Stomach (tissue), 8 donors: ENCODE measurements at regions not wholly inside any gene's neighbourhood (a gene's known extent, or its start where the extent isn't known, plus 50 kb on each side); places are given as distances from the start of the nearest gene placed in this dataset.

ENCODE experiments used
- DNase-seq, 2 donors: peaks; one replicate each; pipeline versions ENCODE4 v3.0.0 to v3.0.0-alpha.2; 2013 to 2019
- H3K27ac ChIP-seq, 5 donors: fragments of 200-600 bp in 4 of 5; sonication (generic) in 4 of 5; one replicate each; pipeline ENCODE4 v1.5.1; 2013 to 2019; ENCODE audit warnings: mild to moderate bottlenecking in 1 of 5, moderate library complexity in 1 of 5
- H3K27me3 ChIP-seq, 3 donors: fragments of 200-600 bp; sonication (generic); one replicate each; pipeline ENCODE4 v1.5.1; 2017 to 2019; ENCODE audit warnings: mixed run types in 1 of 3
- H3K36me3 ChIP-seq, 4 donors: fragments of 200-600 bp; sonication (generic); 1 replicate in 3 of 4; 2 replicates in 1 of 4; pipeline ENCODE4 v1.5.1; 2016 to 2019
- H3K4me1 ChIP-seq, 4 donors: fragments of 200-600 bp; sonication (generic); one replicate each; pipeline ENCODE4 v1.5.1; 2016 to 2019
- H3K4me3 ChIP-seq, 4 donors: fragments of 200-600 bp; sonication (generic) in 3 of 4; one replicate each; pipeline ENCODE4 v1.5.1; 2016 to 2019; ENCODE audit warnings: mild to moderate bottlenecking in 1 of 4
- H3K9me3 ChIP-seq, 4 donors: fragments of 200-600 bp; sonication (generic); one replicate each; pipeline ENCODE4 v1.5.1; 2016 to 2019
- CTCF ChIP-seq, 7 experiments: fragments of 450-650 bp in 4 of 7; fragments of 200-600 bp in 3 of 7; sonication (generic) in 3 of 7; IDR thresholded peaks; one replicate each; pipeline ENCODE4 v1.5.1; 2016 to 2019; ENCODE audit warnings: antibody characterized with exemption in 7 of 7, control low read depth in 2 of 7, mild to moderate bottlenecking in 1 of 7
- EP300 ChIP-seq: sonication (generic); formaldehyde crosslinking; IDR thresholded peaks from one replicate; pipeline ENCODE4 v1.6.1; 2017; ENCODE audit warnings: antibody characterized with exemption
- POLR2A ChIP-seq, 4 donors: fragments of 450-650 bp; IDR thresholded peaks; one replicate each; pipeline ENCODE4 v1.6.1; 2016; ENCODE audit warnings: antibody characterized with exemption in 4 of 4, control low read depth in 2 of 4, mild to moderate bottlenecking in 1 of 4, moderate library complexity in 1 of 4
- POLR2AphosphoS5 ChIP-seq, 3 donors: sonication (generic); formaldehyde crosslinking; IDR thresholded peaks; one replicate each; pipeline ENCODE4 v1.6.1; 2016; ENCODE audit warnings: antibody characterized with exemption in 3 of 3
- WGBS, 5 donors: extraction: QIAGEN DNeasy Blood & Tissue Kit in 3 of 5; methylation state at CpG; one replicate each; pipeline versions ENCODE4 v1.1.5 to v1.1.7; 2013 to 2018; 5-methylcytosine and 5-hydroxymethylcytosine counted together
- intact Hi-C: fragments of 100-400 bp; cut with DNase I; formaldehyde crosslinking; loops from one replicate; pipeline ENCODE4 v1.15.1; 2023; ENCODE audit warnings: low total_unique reads
- donor health status: healthy with polysubstance abuse.
- donor health status: Bipolar disorder and iron deficiency.
- donor health status: healthy.

GRCh38 chr21:20592463-20592862 is 405.7 kb upstream of the NCAM2 start:
- TF ChIP-seq POLR2AphosphoS5 (IDR thresholded peaks at IDR 0.05): no peak
- no peak for TF ChIP-seq POLR2A (IDR thresholded peaks at IDR 0.05)
- no peak for TF ChIP-seq EP300
- TF ChIP-seq CTCF (IDR thresholded peaks at IDR 0.05): no peak
- H3K36me3 ChIP-seq: no peaks in the 10 kb centered on the region
- no peak for DNase-seq
- intact Hi-C loops: no loop called here
- no peaks in the 10 kb centered on the region for H3K4me1 ChIP-seq
- no peak overlapping the region for H3K4me3 ChIP-seq
- peaks cover 0 to 6% (median 4%) of the 10 kb centered on the region in 4 donors for H3K9me3 ChIP-seq
- no peaks in the 10 kb centered on the region for H3K27me3 ChIP-seq
- H3K27ac ChIP-seq: no peak overlapping the region

DNA sequence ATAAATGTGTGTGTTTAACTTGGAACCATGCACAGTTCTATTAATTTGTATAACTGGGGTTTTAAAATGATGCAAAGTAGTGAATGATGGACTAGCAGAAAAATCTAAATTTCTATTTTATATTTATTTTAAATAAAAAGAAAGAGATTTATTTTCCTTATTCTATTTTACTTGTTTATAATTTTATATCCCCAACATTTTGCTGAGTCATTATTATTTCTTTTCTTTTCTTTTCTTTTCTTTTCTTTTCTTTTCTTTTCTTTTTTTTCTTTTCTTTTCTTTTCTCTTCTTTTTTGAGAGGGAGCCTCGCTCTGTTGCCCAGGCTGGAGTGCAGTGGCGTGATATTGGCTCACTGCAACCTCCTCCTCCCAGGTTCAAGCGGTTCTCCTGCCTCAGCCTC is 395.0 kb upstream of the NCAM2 start:
- Histone ChIP-seq H3K4me1 (no peaks in the 10 kb centered on the region), H3K27me3 (no peaks in the 10 kb centered on the region), H3K36me3 (no peaks in the 10 kb centered on the region), H3K9me3 (peaks cover 0 to 3% (median 0%) of the 10 kb centered on the region in 4 donors), H3K27ac (no peak overlapping the region), H3K4me3 (no peak overlapping the region)
- WGBS, 5 donors: 81 to 86% (median 85%) methylated on average over 3 of the region's 3 CpGs
- intact Hi-C loops: no loop called here
- TF ChIP-seq CTCF (IDR thresholded peaks at IDR 0.05): no peak
- no peak for TF ChIP-seq POLR2AphosphoS5 (IDR thresholded peaks at IDR 0.05)
- no peak for TF ChIP-seq POLR2A (IDR thresholded peaks at IDR 0.05)
- no peak for TF ChIP-seq EP300
- DNase-seq: no peak

DNA sequence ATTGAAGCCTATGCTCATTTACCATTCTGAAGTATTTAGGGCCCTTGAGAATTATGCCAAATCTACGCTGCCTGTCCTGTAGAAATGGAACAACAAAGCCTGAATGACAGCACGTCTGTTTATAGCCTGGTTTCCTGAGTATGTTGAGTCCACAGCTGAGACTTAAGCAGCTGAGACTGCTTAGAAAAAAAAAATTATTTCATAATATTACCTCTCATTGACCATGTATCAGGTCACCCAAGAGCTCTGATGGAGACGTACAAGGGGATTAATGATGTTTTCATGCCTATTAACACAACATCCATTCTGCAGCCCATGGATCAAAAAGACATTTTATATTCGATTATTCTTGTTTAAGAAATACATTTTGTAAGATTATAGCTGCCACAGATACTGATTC is 387.2 kb upstream of the NCAM2 start:
- H3K9me3 ChIP-seq: no peaks in the 10 kb centered on the region
- H3K36me3 ChIP-seq: no peaks in the 10 kb centered on the region
- TF ChIP-seq POLR2AphosphoS5 (IDR thresholded peaks at IDR 0.05) (no peak), EP300 (no peak), POLR2A (IDR thresholded peaks at IDR 0.05) (no peak), CTCF (IDR thresholded peaks at IDR 0.05) (no peak)
- H3K4me3 ChIP-seq: no peak overlapping the region
- 68 to 81% (median 75%) methylated on average over 4 of the region's 4 CpGs for WGBS, 5 donors
- H3K27me3 ChIP-seq: no peaks in the 10 kb centered on the region
- H3K4me1 ChIP-seq: no peaks in the 10 kb centered on the region
- no peak for DNase-seq
- no peak overlapping the region for H3K27ac ChIP-seq
- intact Hi-C loops: no loop called here

DNA sequence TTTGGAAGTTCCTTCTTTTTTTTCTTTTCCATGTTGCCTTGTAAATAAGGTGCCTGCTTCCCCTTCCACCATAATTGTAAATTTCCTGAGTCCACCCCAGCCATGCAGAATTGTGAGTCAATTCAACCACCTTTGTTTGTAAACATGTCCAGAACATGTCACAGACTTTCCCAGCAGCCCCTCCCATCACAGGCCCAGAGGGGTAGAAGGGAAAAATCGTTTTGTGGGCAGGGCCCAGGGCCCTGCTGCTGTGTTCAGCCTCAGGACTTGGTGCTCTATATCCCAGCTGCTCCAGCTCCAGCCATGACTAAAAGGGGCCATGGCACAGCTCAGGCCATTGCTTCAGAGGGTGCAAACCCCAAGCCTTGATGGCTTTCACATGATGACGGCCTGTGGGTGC is 384.6 kb upstream of the NCAM2 start:
- Histone ChIP-seq H3K36me3 (no peaks in the 10 kb centered on the region), H3K9me3 (no peaks in the 10 kb centered on the region), H3K4me3 (no peak overlapping the region), H3K4me1 (no peaks in the 10 kb centered on the region), H3K27me3 (no peaks in the 10 kb centered on the region), H3K27ac (no peak overlapping the region)
- intact Hi-C loops: no loop called here
- no peak for TF ChIP-seq POLR2AphosphoS5 (IDR thresholded peaks at IDR 0.05)
- no peak for TF ChIP-seq EP300
- TF ChIP-seq CTCF (IDR thresholded peaks at IDR 0.05): no peak
- TF ChIP-seq POLR2A (IDR thresholded peaks at IDR 0.05): no peak
- 33 to 49% (median 45%) methylated on average over 1 to 2 of the region's 2 CpGs for WGBS, 5 donors
- DNase-seq: no peak
